ENCODE measurements at regions not wholly inside any gene's neighbourhood (a gene's known extent, or its start where the extent isn't known, plus 50 kb on each side); places are given as distances from the start of the nearest gene placed in this dataset.
"Not testable (repeated sequence)": the region's sequence is repeated elsewhere in the genome, so short reads cannot be mapped to it uniquely, and the experiment has no call there.

- POLR2A ChIA-PET = no interaction called here
- CTCF ChIA-PET = no interaction called here
These were observed 1264.6 kb downstream of the PCDH9 start for GRCh38 chr13:65965501-65965900.

- CTCF ChIA-PET = no interaction called here
- POLR2A ChIA-PET = no interaction called here
These were observed 1265.5 kb downstream of the PCDH9 start for GRCh38 chr13:65964672-65965071.

- ChIA-PET POLR2A (no interaction called here), CTCF (no interaction called here)
These were observed 1270.8 kb downstream of the PCDH9 start for GRCh38 chr13:65959305-65959704.

- POLR2A ChIA-PET = no interaction called here
- CTCF ChIA-PET = no interaction called here
These were observed 1283.7 kb downstream of the PCDH9 start for GRCh38 chr13:65946387-65946786.

GRCh38 chr13:65943708-65944107 lies 1286.4 kb downstream of the PCDH9 start:
- POLR2A ChIA-PET = no interaction called here
- CTCF ChIA-PET = no interaction called here

- POLR2A ChIA-PET = no interaction called here
These were observed 1287.1 kb downstream of the PCDH9 start for GRCh38 chr13:65943024-65943423.

GRCh38 chr13:65940720-65941119 lies 1289.4 kb downstream of the PCDH9 start:
- CTCF ChIA-PET = no interaction called here
- POLR2A ChIA-PET = no interaction called here

More at GRCh38 chr13:65943024-65943423, 1287.1 kb downstream of the PCDH9 start:
- CTCF ChIA-PET = no interaction called here

GRCh38 chr13:65937251-65937650 lies 1292.9 kb downstream of the PCDH9 start:
- CTCF ChIA-PET = no interaction called here
- POLR2A ChIA-PET = no interaction called here

GRCh38 chr13:65936249-65936648 lies 1293.9 kb downstream of the PCDH9 start:
- CTCF ChIA-PET = no interaction called here
- POLR2A ChIA-PET = no interaction called here

GRCh38 chr13:65932587-65933239 lies 1297.4 kb downstream of the PCDH9 start:
- POLR2A ChIA-PET = no interaction called here

GRCh38 chr13:65932013-65932412 lies 1298.1 kb downstream of the PCDH9 start:
- POLR2A ChIA-PET = no interaction called here
- CTCF ChIA-PET = no interaction called here

More at GRCh38 chr13:65932587-65933239, 1297.4 kb downstream of the PCDH9 start:
- CTCF ChIA-PET = no interaction called here

GRCh38 chr13:65929436-65929835 lies 1300.7 kb downstream of the PCDH9 start:
- CTCF ChIA-PET = no interaction called here

GRCh38 chr13:65926750-65927171 lies 1303.4 kb downstream of the PCDH9 start:
- ChIA-PET CTCF (interaction anchor here (0.6 kb wide), 1 partner anchor 13 kb away, joined by 4 read pairs; no protein-coding TSS in a partner anchor), POLR2A (no interaction called here)

More at GRCh38 chr13:65929436-65929835, 1300.7 kb downstream of the PCDH9 start:
- POLR2A ChIA-PET = no interaction called here

GRCh38 chr13:65922846-65923245 lies 1307.3 kb downstream of the PCDH9 start:
- CTCF ChIA-PET = not testable (repeated sequence)

GRCh38 chr13:65921933-65922332 lies 1308.2 kb downstream of the PCDH9 start:
- CTCF ChIA-PET = no interaction called here
- POLR2A ChIA-PET = no interaction called here

More at GRCh38 chr13:65922846-65923245, 1307.3 kb downstream of the PCDH9 start:
- POLR2A ChIA-PET = not testable (repeated sequence)

GRCh38 chr13:65917731-65918130 lies 1312.4 kb downstream of the PCDH9 start:
- POLR2A ChIA-PET = no interaction called here
- CTCF ChIA-PET = no interaction called here

- ChIA-PET CTCF (no interaction called here), POLR2A (no interaction called here)
These were observed 1314.9 kb downstream of the PCDH9 start for GRCh38 chr13:65915195-65915594.

GRCh38 chr13:65914716-65915115 lies 1315.4 kb downstream of the PCDH9 start:
- ChIA-PET CTCF (no interaction called here), POLR2A (no interaction called here)

- ChIA-PET CTCF (no interaction called here), POLR2A (no interaction called here)
These were observed 1317.0 kb downstream of the PCDH9 start for GRCh38 chr13:65913173-65913572.

GRCh38 chr13:65912516-65912915 lies 1317.6 kb downstream of the PCDH9 start:
- CTCF ChIA-PET = no interaction called here

GRCh38 chr13:65911546-65912193 lies 1318.5 kb downstream of the PCDH9 start:
- POLR2A ChIA-PET = no interaction called here

More at GRCh38 chr13:65912516-65912915, 1317.6 kb downstream of the PCDH9 start:
- POLR2A ChIA-PET = no interaction called here

GRCh38 chr13:65909501-65909900 lies 1320.6 kb downstream of the PCDH9 start:
- POLR2A ChIA-PET = no interaction called here
- CTCF ChIA-PET = no interaction called here

More at GRCh38 chr13:65911546-65912193, 1318.5 kb downstream of the PCDH9 start:
- CTCF ChIA-PET = no interaction called here

Data from activated CD8-positive, alpha-beta memory T cell treated with anti-CD3 and anti-CD28 coated beads for 36 hours (primary cell).